GM18517 (cell line): ENCODE measurements at regions not wholly inside any gene's neighbourhood (a gene's known extent, or its start where the extent isn't known, plus 50 kb on each side); places are given as distances from the start of the nearest gene placed in this dataset.
"Not testable (repeated sequence)": the region's sequence is repeated elsewhere in the genome, so short reads cannot be mapped to it uniquely, and the experiment has no call there.

Experiments
- ATAC-seq: cut with Tn5 transposase; IDR thresholded peaks from one replicate; pipeline ENCODE4 v1.9.1; 2021; ENCODE audit warnings: mild to moderate bottlenecking, moderate library complexity; ENCODE audit not compliant: unreplicated experiment

DNA sequence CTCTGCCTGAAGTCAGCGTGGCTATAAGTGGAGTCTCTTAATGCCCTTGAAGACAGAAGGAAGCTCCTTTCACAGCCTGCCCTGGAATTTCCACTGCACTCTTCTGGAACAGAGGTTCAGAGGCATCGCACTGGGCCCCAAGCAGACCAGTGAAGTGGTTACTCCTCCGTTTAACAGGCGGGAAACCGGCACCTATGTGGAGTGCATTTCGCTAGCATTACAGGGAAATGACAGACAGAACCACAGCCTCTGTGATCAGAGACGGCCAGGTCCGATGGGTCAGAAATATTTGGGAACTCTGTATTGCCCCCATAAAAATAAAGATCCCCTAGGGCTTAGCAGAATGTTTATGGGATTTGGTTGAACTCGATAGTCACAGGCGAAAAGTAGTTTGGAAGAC, 406.9 kb upstream of the PRKCQ start:
- ATAC-seq: no peak

DNA sequence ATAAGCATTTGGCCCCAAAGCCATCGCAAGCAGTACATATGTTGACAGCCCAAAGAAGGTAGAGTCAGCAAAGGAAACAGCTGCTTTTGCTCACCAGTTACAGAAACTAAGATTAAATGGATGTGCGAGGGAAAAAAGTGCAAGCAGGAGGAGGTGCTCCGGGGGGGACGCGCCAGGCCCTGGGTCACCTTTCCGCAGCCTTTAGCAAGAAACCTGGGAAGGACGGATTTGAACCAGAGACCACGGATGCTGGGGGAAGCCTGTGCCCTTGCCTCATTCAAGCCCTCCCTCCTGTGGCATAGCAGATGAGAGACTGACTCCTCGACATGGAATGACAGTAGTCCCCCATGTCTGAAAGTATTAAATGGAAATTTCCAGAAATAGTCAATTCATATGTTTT, 405.6 kb upstream of the PRKCQ start:
- no peak for ATAC-seq

DNA sequence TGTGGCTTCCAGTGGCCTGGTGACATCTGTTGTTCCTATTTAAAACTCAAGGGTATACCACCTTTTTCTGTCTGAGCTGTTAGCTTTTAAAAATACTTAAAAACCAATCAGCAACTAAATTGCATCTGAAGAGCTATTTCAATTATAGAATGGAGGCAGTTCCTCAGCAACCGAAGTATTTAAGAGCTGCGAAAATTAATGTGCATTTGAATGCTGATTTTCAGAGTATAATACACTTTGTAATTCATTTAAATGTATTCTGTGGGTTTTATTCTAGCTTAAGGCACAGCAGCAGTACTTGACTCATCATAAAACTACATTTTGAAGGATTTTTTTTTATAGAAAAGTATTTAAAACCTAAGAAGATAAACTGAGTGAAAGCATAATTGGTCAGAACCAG, 404.9 kb upstream of the PRKCQ start:
- no peak for ATAC-seq

DNA sequence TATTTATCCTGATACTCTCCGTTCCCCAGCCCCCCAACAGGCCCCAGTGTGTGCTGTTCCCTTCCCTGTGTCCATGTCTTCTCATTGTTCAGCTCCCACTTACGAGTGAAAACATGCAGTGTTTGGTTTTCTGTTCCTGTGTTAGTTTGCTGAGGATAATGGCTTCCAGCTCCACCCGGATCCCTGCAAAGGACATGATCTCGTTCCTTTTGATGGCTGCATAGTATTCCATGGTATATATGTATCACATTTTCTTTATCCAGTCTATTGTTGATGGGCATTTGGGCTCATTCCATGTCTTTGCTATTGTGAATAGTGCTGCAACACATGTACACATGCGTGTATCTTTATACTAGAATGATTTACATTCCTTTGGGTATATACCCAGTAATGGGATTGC, 403.9 kb upstream of the PRKCQ start:
- not testable (repeated sequence) for ATAC-seq

DNA sequence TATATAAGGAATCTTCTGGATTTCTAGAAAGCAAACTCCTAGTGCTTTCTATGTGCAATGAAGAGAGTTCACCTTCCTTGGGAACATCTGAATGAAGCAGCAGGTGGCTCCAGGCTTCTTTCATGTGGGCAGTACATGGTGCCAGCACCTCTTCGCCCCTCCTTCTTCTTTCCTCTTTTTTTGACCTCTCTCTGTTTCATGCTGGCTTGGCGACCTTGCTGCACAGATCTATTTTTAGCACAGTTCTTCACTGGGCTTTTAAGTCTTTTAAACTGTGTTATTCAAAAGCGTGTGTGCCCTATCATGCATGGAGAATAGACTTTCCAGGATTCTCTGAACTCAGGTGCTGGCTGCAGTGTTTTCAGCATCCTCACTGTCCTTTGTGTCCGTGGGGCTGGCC, 400.3 kb upstream of the PRKCQ start:
- ATAC-seq: no peak

DNA sequence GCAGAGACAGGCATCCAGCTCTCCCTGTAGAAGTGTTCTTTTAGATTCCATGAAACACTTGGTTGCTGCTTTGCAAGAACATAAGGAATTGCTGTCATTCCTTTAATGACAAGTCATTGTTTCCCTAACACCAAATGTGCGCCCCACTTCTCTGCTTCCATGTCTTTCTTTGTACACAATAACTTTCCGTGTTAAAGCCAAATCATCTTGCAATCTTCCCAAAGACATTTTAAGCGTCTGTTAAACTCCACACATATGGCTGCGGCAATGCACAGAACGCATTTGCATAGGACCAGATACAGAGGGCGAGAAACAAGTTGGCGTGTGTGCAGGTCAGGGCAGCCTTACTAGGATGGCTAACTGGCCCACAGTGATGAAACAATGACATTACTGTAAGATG, 399.3 kb upstream of the PRKCQ start:
- ATAC-seq: no peak

DNA sequence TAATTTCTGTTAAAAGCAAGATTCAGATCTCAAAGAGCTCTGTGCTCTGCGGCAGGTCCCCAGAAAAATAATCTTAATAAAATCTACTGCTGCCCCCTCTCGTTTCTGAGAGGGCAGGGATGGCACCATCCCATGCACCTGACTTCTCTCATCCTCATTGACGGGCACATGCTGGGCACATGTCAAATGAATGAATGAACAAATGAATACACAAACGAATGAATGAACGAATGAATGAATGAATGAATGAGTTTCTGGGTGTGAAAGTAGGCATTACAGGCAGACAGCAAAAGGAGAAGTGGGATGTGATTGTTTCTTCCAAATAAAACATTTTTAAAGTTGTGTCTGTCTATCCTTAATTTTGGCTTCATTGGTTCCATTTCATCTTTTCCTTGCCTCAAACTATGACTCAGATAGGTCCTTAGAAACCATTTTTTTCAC, 398.1 kb upstream of the PRKCQ start:
- ATAC-seq: no peak

DNA sequence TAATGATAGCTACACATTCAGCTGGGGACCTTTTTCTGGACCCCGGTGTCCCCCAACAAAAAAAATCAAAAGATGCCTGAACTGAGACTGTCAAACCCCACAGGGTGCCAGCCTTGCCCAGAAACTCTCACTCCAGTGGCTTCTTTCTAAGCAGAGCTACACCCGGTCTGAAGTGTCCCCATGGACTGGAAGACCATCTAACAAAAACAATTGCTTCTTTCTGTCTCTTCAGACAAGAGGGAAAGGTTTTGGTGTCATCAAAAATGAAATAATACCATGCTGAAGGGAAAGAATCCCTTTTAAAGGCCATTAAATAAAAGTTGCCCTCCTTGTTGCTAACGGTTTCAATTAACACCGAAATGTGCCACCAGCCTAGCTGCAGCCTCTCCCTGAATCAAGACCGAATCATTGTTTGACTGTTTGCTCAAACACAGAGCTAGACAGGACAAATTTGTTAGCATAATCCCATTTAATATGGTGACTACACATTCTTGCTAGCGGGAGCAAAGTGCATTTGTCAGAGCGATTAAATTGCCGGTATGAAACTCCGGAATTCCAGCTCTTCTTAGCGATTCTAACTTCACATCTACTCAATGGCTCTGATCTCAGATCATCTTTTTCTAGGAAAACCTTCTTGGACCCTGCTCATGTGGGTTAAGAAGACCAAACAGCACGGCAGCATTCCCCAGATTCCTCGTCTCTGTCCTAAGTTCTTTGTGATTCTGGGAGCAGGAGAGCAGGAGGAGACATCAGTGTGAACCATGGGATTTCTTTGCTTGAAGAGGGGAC, 397.5 kb upstream of the PRKCQ start:
- no peak for ATAC-seq

DNA sequence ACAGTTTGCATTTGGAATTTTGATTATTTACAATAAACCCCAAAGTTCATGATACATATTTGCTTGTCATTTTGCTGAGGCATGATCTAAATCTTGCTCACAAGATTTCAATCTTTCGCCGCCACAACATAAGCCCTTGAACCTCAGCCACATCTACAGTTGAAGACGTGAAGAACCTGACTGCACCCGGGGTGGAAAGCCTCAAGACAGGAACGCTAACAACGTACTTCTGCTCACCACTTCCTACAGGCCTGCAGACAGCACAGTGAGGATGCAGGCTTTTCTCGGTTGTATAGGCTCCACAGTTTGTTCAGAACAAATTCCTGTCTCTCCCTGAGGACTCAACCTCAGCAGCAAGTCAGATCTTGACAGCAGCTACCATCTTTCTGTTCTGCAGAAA, 393.8 kb upstream of the PRKCQ start:
- no peak for ATAC-seq

DNA sequence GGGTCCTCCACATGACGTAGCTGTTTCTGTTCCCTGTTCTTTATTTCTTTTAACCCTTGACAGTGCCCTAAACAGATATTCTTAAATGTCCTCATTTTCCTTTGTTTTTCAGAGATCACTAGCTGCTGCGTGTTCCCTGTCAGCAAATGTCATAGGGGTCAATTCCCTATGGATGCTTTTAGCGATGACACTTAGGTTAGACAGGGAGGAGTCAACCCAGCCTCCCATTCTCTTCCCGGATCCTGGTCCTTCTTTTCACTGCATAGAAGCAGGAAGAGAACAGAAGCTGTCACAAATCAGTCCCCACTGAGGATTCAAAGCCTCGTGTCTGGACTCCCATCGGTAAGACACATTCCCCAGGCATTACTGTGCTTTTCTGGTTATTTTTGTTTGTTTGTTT, 392.1 kb upstream of the PRKCQ start:
- no peak for ATAC-seq

DNA sequence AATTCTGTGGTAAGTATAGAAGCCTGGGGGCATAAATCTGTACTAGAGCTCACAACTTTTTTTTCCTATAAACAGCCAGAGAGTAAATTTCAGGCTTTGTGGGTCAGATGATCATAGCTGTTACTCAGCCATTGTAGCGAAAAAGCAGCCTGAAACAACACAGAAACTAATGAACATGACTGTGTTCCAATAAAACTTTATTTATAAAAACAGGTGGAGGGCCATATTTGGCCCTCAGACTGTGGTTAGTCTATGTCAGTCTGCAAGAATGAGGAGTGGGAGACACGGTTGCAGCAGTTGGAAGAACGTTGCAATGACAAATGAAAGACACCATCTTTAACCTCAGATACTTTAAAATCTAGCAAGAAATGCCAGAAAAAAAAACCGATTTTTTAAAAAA, 389.6 kb upstream of the PRKCQ start:
- no peak for ATAC-seq

DNA sequence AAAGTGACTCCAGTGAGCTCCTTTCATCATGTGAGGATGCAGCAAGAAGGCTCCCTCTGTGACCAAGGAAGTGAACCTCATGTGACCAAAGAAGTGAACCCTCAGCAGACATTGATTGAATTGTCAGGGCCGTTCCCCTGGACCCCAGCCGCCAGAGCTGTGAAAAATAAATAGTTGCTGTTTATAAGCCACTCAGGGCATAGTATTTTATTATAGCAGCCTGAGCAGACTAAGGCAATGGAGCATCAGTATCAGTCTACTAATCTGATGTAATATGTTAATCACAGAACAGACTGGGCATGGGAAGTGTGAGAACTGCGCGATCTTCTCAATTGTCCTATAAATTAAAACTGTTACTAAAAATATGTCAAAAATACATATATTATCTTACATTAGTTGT, 384.5 kb upstream of the PRKCQ start:
- no peak for ATAC-seq

DNA sequence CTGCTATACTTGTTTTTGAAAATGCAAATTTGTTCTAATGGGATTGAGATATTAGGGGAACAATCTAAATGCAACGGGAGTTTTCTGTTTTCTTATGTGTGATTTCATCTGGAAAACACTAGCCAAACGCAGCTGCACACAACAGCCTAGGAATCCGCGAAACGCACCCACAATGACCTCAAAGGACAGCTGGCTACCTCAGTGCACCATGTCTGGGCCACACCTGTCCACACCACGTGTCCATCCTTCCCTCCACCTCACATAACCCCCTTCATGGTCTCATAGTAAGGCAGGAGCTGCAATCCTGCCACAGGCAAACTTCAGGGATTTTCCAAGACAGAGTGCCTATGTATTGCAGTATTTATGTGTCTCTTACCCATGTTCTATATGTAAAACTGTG, 382.5 kb upstream of the PRKCQ start:
- ATAC-seq: no peak

DNA sequence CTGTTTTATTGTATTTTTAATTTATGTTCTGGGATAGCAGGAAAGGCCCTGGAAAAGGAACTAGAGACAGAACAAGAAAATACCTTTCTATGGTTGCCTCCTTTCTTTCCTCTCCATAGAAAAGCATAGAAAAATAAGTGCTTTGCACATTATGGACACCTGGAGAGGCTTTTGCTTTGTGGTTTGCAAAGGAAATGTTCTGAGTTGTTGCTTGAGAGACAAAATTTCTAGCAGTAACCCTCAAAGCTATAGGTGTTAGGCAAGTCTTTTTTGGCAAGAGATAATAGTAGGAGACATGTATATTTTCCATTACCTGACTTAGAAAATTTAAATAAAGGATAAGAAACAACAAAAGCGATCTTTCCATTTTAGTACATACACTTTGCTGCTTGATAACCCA, 378.6 kb upstream of the PRKCQ start:
- no peak for ATAC-seq

DNA sequence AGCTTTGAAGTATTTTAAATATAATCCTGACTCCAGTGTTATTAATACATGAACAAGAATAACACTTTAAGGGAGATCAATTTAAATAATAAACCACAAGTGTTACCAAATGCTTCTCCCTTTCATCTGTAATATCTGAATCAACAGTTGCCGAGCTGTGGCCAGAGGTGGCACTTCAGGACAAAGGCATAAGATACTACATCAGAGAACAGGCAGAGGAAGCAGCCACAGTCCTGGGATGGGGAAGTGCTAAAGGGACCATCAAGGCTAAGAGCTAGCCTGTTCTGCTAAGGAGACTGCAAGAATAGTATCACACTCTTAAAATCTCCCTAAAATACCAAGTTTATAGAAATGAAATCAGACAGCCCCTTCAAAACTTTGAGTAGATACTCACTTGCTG, 378.2 kb upstream of the PRKCQ start:
- ATAC-seq: no peak

DNA sequence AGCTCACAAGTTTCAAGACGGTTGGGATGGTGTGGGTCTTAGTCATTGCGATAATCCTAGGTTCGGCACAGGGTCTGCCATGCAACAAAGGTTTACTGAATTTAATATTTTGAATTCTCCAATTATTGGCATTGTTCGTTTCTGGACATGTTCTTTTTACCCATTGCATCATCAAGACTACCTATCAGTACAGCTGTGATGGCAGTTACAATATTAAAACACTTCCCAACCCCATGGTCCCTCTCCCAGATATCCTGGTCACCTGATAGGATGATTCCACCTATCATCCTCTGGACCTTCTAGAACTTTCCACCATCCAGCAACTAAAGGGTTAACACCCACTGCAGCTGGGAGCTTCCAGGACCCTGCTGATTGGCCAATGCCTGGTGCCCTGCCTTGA, 377.8 kb upstream of the PRKCQ start:
- no peak for ATAC-seq

DNA sequence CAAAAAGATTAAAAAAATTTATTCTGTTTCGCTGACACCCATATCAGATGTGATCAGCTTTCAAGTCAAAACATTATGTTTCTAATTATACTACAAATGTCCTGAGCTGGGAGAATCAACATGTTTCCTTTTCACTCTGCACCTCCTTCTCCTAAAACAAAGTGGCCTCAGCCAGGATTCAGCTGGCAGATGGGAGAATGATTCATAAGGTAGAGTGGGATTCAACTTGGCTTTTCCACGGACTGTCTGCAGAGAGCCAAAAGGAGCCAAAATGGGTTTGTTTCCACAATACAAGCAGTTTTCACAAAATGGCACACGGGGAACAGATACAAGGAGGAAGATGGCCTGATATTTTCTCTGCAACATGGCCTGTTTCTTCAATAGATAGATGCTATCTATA, 376.5 kb upstream of the PRKCQ start:
- ATAC-seq: no peak

DNA sequence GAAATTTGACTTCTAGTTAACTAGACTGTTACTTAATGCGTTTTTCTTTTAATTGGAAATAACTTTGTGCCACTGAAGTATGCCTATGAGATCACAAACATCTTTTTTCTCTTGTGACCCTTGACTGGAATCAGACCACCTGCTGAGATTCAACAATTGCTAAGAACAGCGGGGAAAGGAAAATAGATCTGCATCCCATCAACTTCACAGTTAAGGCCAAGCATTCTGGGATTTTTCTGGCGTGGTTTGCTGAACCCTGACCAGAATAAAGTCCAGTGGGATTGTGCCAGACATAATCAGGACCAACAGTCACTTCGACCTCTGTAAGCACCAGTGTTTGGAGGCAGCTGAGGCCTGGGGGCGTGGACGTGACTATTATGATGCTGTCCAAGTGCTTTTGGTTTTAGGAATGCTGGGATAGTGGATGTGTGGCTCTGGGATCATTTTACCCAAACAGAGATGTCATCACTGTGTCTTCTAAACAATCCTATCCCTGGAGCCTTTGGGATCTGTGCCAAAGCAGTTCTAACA, 373.3 kb upstream of the PRKCQ start:
- ATAC-seq: no peak

DNA sequence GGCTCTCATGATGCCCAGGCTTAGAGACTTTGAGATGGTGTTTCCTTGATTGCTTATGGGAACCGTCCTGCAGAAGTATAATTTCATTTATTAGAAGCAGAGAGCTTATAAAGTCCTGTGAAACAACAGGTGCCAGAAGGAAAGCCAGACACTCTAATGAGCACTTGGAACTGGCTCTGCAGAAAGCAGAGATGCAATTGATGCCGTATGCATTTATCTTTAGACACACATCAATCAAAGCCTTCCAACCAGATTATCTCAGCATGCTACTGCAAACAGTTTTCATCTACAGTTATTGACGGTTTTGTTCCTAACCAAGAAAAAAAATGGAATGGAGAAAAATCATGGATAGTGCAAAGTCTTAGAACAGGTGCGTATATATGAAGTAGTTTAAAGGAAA, 371.7 kb upstream of the PRKCQ start:
- ATAC-seq: no peak

DNA sequence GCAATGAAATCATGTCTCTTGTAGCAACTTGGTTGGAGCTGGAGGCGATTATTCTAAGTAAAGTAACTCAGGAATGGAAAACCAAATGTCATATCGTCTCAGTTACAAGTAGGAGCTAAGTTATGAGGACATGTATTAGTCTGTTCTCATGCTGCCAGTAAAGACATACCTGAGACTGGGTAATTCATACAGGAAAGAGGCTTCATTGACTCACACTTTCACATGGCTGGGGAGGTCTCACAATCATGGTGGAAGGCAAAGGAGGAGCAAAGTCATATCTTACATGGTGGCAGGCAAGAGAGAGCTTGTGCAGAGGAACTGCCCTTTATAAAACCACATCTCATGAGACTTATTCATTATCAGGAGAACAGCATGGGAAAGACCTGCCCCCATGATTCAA, 370.1 kb upstream of the PRKCQ start:
- ATAC-seq: no peak

DNA sequence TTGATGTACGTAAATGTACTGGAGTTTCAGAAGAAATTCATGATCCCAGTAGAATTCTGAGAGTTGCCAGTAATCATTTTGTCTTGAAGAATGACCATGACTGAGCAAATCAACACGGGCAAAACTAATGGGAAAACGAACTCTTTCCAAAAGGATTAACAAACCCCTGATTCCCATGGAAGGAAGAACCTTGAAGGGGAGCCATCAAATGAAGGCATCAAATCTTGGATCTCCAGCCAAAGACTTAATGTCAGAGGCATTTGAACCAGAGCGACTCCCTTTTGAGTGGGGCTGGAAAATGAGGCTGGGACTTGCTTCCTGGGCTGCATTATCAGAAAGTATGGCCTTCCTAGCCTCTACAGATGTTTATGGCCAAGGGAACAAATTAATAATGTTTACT, 364.4 kb upstream of the PRKCQ start:
- no peak for ATAC-seq

DNA sequence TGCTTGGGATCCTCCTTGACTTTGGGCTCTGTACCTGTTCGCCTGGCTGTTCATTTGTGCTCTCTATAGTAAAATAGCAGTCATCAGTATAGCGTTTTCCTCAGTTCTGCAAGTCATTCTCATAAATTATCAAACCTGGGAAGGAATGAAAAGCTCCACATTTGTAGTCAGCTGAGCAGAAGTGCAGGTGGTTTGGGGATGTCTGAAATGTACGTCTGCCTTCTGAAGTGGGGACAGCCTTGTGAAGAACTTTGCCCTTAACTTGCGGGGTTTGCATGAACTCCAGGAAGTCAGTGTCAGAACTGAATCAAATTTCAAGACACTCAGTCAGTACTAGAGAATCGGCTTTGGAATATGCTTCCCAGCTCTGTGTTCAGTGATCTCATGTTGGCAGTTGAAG, 358.3 kb upstream of the PRKCQ start:
- ATAC-seq: no peak

DNA sequence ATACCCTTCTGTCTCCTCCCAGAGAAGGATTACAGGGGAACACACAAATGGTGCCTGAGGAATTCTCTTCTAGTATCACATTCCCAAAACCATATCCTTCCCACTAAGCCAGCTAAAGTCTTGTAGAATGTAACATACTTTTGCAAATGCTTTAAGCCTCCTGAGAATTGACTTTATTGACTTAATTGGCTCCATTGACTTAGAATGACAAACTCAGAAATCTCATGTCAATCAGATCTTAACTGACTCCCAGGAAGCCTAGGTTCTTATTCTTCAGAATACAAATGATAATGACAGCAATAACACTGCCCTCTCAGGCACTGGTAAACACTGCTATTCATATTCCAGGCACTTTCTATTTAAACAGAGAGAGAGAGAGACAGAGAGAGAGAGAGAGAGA, 356.9 kb upstream of the PRKCQ start:
- no peak for ATAC-seq
